Suprapubic skin (tissue), 4 donors: ENCODE measurements at regions not wholly inside any gene's neighbourhood (a gene's known extent, or its start where the extent isn't known, plus 50 kb on each side); places are given as distances from the start of the nearest gene placed in this dataset.

Experiments used
- DNase-seq, 2 donors: peaks; one replicate each; pipeline ENCODE4 v3.0.0-alpha.2; 2019; ENCODE audit warnings: low spot score in 2 of 2
- H3K27ac ChIP-seq: fragments of 200-600 bp; sonication (generic); one replicate; pipeline ENCODE4 v1.5.1; 2019
- H3K27me3 ChIP-seq: fragments of 200-600 bp; sonication (generic); one replicate; pipeline ENCODE4 v1.5.1; 2019
- H3K36me3 ChIP-seq: fragments of 200-600 bp; sonication (generic); one replicate; pipeline ENCODE4 v1.5.1; 2019
- H3K4me1 ChIP-seq: fragments of 200-600 bp; sonication (generic); one replicate; pipeline ENCODE4 v1.5.1; 2019
- H3K4me3 ChIP-seq: fragments of 200-600 bp; sonication (generic); one replicate; pipeline ENCODE4 v1.5.1; 2019; ENCODE audit warnings: mild to moderate bottlenecking
- H3K9me3 ChIP-seq: fragments of 200-600 bp; sonication (generic); one replicate; pipeline ENCODE4 v1.5.1; 2019
- EP300 ChIP-seq: sonication (generic); formaldehyde crosslinking; IDR thresholded peaks from one replicate; pipeline ENCODE4 v1.6.1; 2017; ENCODE audit warnings: antibody characterized with exemption
- POLR2A ChIP-seq, 2 donors: fragments of 450-650 bp; IDR thresholded peaks; one replicate each; pipeline ENCODE4 v1.6.1; 2017; ENCODE audit warnings: antibody characterized with exemption in 2 of 2, mild to moderate bottlenecking in 2 of 2, moderate library complexity in 2 of 2
- POLR2AphosphoS5 ChIP-seq, 3 donors: sonication (generic); formaldehyde crosslinking; IDR thresholded peaks; one replicate each; pipeline ENCODE4 v1.6.1; 2017; ENCODE audit warnings: antibody characterized with exemption in 3 of 3
- WGBS: methylation state at CpG from one replicate; pipeline ENCODE4 v1.1.5; 2018; 5-methylcytosine and 5-hydroxymethylcytosine counted together
- TF ChIP-seq, protein P1 (sequence below), 2 donors: fragments of 200-600 bp in 1 of 2; fragments of 450-650 bp in 1 of 2; sonication (generic) in 1 of 2; IDR thresholded peaks; one replicate each; pipeline ENCODE4 v1.5.1; 2016 to 2019; ENCODE audit warnings: antibody characterized with exemption in 2 of 2, mild to moderate bottlenecking in 1 of 2, moderate library complexity in 1 of 2

DNA sequence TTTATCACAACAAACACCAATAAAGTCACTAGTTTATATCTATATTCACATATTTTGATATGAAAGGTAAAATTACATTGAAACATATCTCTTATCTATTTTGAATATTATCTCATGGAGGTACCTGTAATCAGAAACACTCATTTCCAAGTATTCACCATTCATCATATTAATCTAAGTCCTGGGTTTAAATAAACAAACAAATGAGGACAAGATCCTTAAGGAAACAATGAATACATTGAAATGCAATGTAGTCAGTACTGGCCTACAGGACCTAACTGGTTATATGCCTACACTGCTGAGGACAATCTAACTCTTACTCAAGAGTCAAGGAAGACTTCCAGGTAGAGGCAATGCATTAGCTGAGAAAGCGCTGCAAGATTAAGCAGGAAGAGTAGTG, 1411.9 kb upstream of the RAG2 start:
- Histone ChIP-seq H3K27me3 (no peaks in the 10 kb centered on the region), H3K27ac (no peak overlapping the region), H3K4me3 (no peak overlapping the region), H3K9me3 (no peaks in the 10 kb centered on the region), H3K36me3 (no peaks in the 10 kb centered on the region), H3K4me1 (no peaks in the 10 kb centered on the region)
- TF ChIP-seq, protein P1, sequence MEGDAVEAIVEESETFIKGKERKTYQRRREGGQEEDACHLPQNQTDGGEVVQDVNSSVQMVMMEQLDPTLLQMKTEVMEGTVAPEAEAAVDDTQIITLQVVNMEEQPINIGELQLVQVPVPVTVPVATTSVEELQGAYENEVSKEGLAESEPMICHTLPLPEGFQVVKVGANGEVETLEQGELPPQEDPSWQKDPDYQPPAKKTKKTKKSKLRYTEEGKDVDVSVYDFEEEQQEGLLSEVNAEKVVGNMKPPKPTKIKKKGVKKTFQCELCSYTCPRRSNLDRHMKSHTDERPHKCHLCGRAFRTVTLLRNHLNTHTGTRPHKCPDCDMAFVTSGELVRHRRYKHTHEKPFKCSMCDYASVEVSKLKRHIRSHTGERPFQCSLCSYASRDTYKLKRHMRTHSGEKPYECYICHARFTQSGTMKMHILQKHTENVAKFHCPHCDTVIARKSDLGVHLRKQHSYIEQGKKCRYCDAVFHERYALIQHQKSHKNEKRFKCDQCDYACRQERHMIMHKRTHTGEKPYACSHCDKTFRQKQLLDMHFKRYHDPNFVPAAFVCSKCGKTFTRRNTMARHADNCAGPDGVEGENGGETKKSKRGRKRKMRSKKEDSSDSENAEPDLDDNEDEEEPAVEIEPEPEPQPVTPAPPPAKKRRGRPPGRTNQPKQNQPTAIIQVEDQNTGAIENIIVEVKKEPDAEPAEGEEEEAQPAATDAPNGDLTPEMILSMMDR (IDR thresholded peaks at IDR 0.05), result no peak
- no peak for DNase-seq
- WGBS, result 97% methylated on average over 1 of the region's 1 CpG

DNA sequence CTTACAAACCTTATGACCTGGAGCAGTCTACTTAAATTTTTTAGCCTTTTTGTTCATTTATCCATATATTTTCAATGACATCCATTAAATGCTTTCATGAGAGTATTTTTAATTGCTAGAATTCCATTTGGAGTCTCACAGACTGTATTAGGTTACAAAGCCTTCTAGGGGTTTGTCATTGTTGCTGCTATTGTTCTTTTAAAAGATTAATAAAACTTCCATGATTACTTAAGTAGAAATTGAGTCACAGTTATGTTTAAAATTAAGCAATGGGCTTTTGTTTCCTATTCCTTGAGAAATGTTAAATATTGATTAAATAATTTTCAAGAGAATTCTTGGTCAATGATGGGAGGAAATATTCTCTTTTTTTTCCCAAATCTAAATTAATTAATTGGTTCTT, 1408.4 kb upstream of the RAG2 start:
- H3K27ac ChIP-seq, result no peak overlapping the region
- H3K36me3 ChIP-seq, result no peaks in the 10 kb centered on the region
- DNase-seq, result no peak
- H3K9me3 ChIP-seq, result no peaks in the 10 kb centered on the region
- H3K27me3 ChIP-seq, result no peaks in the 10 kb centered on the region
- TF ChIP-seq POLR2AphosphoS5 (IDR thresholded peaks at IDR 0.05) (no peak), EP300 (no peak), POLR2A (IDR thresholded peaks at IDR 0.05) (no peak)
- TF ChIP-seq, protein P1 (IDR thresholded peaks at IDR 0.05), result no peak
- no peak overlapping the region for H3K4me3 ChIP-seq
- no peaks in the 10 kb centered on the region for H3K4me1 ChIP-seq

DNA sequence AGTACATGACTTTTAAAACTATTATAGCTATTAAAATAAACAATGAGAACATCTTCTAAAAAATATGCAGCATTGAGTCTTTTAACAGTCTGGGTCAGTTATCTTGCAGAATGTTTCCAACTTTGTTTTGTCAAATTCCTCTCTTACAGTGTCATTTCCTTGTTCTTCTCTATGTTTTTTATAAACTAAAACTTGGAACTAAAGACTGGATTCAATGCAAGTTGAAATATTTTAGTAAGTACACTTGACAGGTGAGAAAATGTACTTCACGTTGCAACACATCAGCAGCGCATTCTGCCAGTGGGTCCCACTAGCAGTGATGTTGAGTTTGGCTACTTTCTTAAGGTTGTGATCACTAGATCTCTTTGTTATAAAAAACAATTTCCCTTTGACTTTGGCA, 1407.6 kb upstream of the RAG2 start:
- no peak for TF ChIP-seq POLR2AphosphoS5 (IDR thresholded peaks at IDR 0.05)
- TF ChIP-seq, protein P1 (IDR thresholded peaks at IDR 0.05), result no peak
- TF ChIP-seq POLR2A (IDR thresholded peaks at IDR 0.05), result no peak
- TF ChIP-seq EP300, result no peak
- WGBS, result 27% methylated on average over 2 of the region's 2 CpGs
- no peak for DNase-seq
- no peaks in the 10 kb centered on the region for H3K9me3 ChIP-seq
- no peaks in the 10 kb centered on the region for H3K4me1 ChIP-seq
- H3K27me3 ChIP-seq, result no peaks in the 10 kb centered on the region
- H3K27ac ChIP-seq, result no peak overlapping the region
- H3K4me3 ChIP-seq, result no peak overlapping the region
- no peaks in the 10 kb centered on the region for H3K36me3 ChIP-seq

DNA sequence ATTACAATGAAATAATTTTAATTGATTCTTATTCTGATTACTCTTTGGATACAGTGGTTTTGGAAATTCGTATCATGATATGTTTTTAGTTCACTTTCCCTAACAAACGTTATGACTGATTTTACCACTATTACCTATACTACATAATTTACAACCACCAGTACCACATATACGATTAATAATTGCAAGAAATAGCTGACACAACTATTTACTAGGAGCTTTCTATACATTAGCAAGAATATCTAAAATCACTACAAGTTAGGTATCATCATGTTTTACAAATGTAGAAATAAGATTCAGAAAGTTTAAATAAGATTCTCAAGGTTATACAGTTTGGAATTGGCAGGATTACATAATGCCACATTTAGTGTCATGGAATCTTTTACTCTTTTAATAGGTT, 1401.1 kb upstream of the RAG2 start:
- H3K27ac ChIP-seq, result no peak overlapping the region
- no peaks in the 10 kb centered on the region for H3K36me3 ChIP-seq
- no peak overlapping the region for H3K4me3 ChIP-seq
- no peaks in the 10 kb centered on the region for H3K27me3 ChIP-seq
- TF ChIP-seq POLR2AphosphoS5 (IDR thresholded peaks at IDR 0.05) (no peak), POLR2A (IDR thresholded peaks at IDR 0.05) (no peak), EP300 (no peak)
- TF ChIP-seq, protein P1 (IDR thresholded peaks at IDR 0.05), result no peak
- DNase-seq, result no peak
- WGBS, result 85% methylated on average over 3 of the region's 3 CpGs
- peaks cover 7% of the 10 kb centered on the region for H3K9me3 ChIP-seq
- H3K4me1 ChIP-seq, result no peaks in the 10 kb centered on the region

DNA sequence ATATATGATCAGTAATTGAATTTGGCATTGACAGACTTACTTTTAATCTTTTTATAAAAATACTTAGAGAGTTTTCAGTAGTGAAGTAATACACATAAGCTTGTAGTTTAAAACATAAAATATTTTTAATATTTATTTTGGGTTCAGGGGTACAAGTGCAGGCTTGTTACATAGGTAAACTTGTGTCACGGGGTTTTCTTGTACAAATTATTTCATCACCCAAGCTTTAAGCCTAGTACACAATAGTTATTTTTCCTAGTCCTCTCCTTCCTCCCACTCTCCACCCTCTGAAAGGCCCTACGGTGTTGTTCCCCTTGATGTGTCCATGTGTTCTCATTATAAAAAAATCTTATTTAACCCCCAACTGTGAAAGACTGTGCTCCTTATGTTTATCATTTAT, 1397.8 kb upstream of the RAG2 start:
- TF ChIP-seq POLR2AphosphoS5 (IDR thresholded peaks at IDR 0.05), result no peak
- TF ChIP-seq, protein P1 (IDR thresholded peaks at IDR 0.05), result no peak
- no peak for TF ChIP-seq POLR2A (IDR thresholded peaks at IDR 0.05)
- no peak for TF ChIP-seq EP300
- no peaks in the 10 kb centered on the region for H3K4me1 ChIP-seq
- H3K4me3 ChIP-seq, result no peak overlapping the region
- H3K27me3 ChIP-seq, result no peaks in the 10 kb centered on the region
- peaks cover 7% of the 10 kb centered on the region for H3K9me3 ChIP-seq
- H3K36me3 ChIP-seq, result no peaks in the 10 kb centered on the region
- DNase-seq, result no peak
- WGBS, result 32% methylated on average over 2 of the region's 2 CpGs
- H3K27ac ChIP-seq, result no peak overlapping the region
